Activated effector memory CD4-positive, alpha-beta T cell treated with anti-CD3 and anti-CD28 coated beads, Interleukin-2, amount 50 U/mL, for 16 hours (primary cell): ENCODE measurements at regions not wholly inside any gene's neighbourhood (a gene's known extent, or its start where the extent isn't known, plus 50 kb on each side); places are given as distances from the start of the nearest gene placed in this dataset.

Experiments
- DNase-seq: peaks from one replicate; pipeline ENCODE4 v3.0.0-alpha.2; 2020

GRCh38 chr5:164941132-164941531 is 1435.7 kb downstream of the MAT2B start:
- no peak for DNase-seq

- no peak for DNase-seq
Observed at GRCh38 chr5:164950927-164951326, 1445.5 kb downstream of the MAT2B start.

- DNase-seq = no peak
Observed at GRCh38 chr5:164951570-164951969, 1446.2 kb downstream of the MAT2B start.

- DNase-seq = no peak
Observed at GRCh38 chr5:164958688-164959087, 1453.3 kb downstream of the MAT2B start.

- DNase-seq = no peak
Observed at GRCh38 chr5:164959761-164960160, 1454.3 kb downstream of the MAT2B start.

GRCh38 chr5:164962329-164962961 is 1457.0 kb downstream of the MAT2B start:
- no peak for DNase-seq

- DNase-seq = no peak
Observed at GRCh38 chr5:164966611-164967010, 1461.2 kb downstream of the MAT2B start.

GRCh38 chr5:164967354-164967753 is 1461.9 kb downstream of the MAT2B start:
- no peak for DNase-seq

GRCh38 chr5:164972973-164973372 is 1467.6 kb downstream of the MAT2B start:
- no peak for DNase-seq

- DNase-seq = no peak
Observed at GRCh38 chr5:164975986-164976385, 1470.6 kb downstream of the MAT2B start.

GRCh38 chr5:164980480-164980879 is 1475.1 kb downstream of the MAT2B start:
- no peak for DNase-seq

- DNase-seq = no peak
Observed at GRCh38 chr5:164998142-164998541, 1492.7 kb downstream of the MAT2B start.

GRCh38 chr5:164998590-164998989 is 1493.2 kb downstream of the MAT2B start:
- no peak for DNase-seq

GRCh38 chr5:165000479-165001190 is 1495.2 kb downstream of the MAT2B start:
- no peak for DNase-seq

GRCh38 chr5:165003283-165003682 is 1497.9 kb downstream of the MAT2B start:
- no peak for DNase-seq

GRCh38 chr5:165004175-165004574 is 1498.8 kb downstream of the MAT2B start:
- DNase-seq = no peak

- no peak for DNase-seq
Observed at GRCh38 chr5:165014439-165014838, 1509.0 kb downstream of the MAT2B start.

- no peak for DNase-seq
Observed at GRCh38 chr5:165015126-165015525, 1509.7 kb downstream of the MAT2B start.

- DNase-seq = no peak
Observed at GRCh38 chr5:165015547-165015946, 1510.1 kb downstream of the MAT2B start.

- no peak for DNase-seq
Observed at GRCh38 chr5:165026971-165027370, 1521.6 kb downstream of the MAT2B start.

- no peak for DNase-seq
Observed at GRCh38 chr5:165028356-165028755, 1522.9 kb downstream of the MAT2B start.

- no peak for DNase-seq
Observed at GRCh38 chr5:165029099-165029870, 1523.9 kb downstream of the MAT2B start.

- DNase-seq = no peak
Observed at GRCh38 chr5:165030971-165031370, 1525.6 kb downstream of the MAT2B start.

- no peak for DNase-seq
Observed at GRCh38 chr5:165031371-165031770, 1526.0 kb downstream of the MAT2B start.
